GM12878 (cell line): ENCODE measurements at regions not wholly inside any gene's neighbourhood (a gene's known extent, or its start where the extent isn't known, plus 50 kb on each side); places are given as distances from the start of the nearest gene placed in this dataset.

Source experiments
- ATAC-seq: fragments of 200-7000 bp; cut with Tn5 transposase; 3 replicates; pipeline ENCODE4 v1.9.1; 2020; ENCODE audit warnings: mild to moderate bottlenecking, moderate library complexity
- BruUV-seq: library from RNA; stranded (reverse); fragments of 400-500 nt; replicated peaks from 2 replicates; lab custom pipeline; 2021; lab: Mats Ljungman, UMichigan
- CTCF ChIA-PET: fragments of 300-600 bp; sonication (Branson Sonifier 250); formaldehyde crosslinking; extraction: SDS; loops from one replicate; lab custom pipeline; 2021; ENCODE audit warnings: inconsistent platforms; lab: Yijun Ruan, JAX
- POLR2A ChIA-PET: fragments of 350-600 bp; formaldehyde crosslinking; extraction: SDS; loops from one replicate; lab custom pipeline; 2021; ENCODE audit warnings: inconsistent platforms; lab: Charles Lee
- RAD21 ChIA-PET: fragments of 300-600 bp; sonication (Branson Sonifier 250); formaldehyde crosslinking; loops from one replicate; lab custom pipeline; 2023; ENCODE audit warnings: antibody characterized with exemption; ENCODE audit not compliant: unreplicated experiment; lab: Charles Lee
- SMC1A ChIA-PET: fragments of 300-600 bp; sonication (Branson Sonifier 250); formaldehyde crosslinking; loops from one replicate; lab custom pipeline; 2023; ENCODE audit not compliant: unreplicated experiment, uncharacterized antibody; lab: Charles Lee
- DNase-seq: peaks from one replicate; pipeline ENCODE4 v3.0.0-alpha.2; 2011; ENCODE audit warnings: low read depth, low spot score
- FAIRE-seq: peaks from 3 replicates; lab custom pipeline; 2011; peaks lifted over from hg19 to GRCh38; lab: Jason Lieb, UNC
- H2AFZ ChIP-seq: 2 replicates; pipeline ENCODE4 v1.6.0; 2011; ENCODE audit warnings: low read depth, low read length, control low read depth; ENCODE audit not compliant: control insufficient read depth
- H3K27ac ChIP-seq: 2 replicates; pipeline ENCODE4 v1.5.1; 2011; ENCODE audit warnings: control low read depth; ENCODE audit not compliant: control insufficient read depth, insufficient read depth
- H3K27me3 ChIP-seq, 2 experiments: replicated peaks in 1 of 2; 2 replicates each; pipeline versions ENCODE4 v1.6.0 to v1.6.1; 2011; ENCODE audit warnings: low read length in 1 of 2; ENCODE audit not compliant: control insufficient read depth in 2 of 2, insufficient read depth in 2 of 2
- H3K36me3 ChIP-seq, 2 experiments: 2 replicates each; pipeline ENCODE4 v1.5.1; 2011; ENCODE audit warnings: low read length in 1 of 2; ENCODE audit not compliant: control insufficient read depth in 2 of 2, insufficient read depth in 2 of 2
- H3K4me1 ChIP-seq: 2 replicates; pipeline ENCODE4 v1.6.1; 2011; ENCODE audit warnings: mild to moderate bottlenecking, low read length, moderate library complexity, mixed read lengths; ENCODE audit not compliant: control insufficient read depth, insufficient read depth
- H3K4me2 ChIP-seq: 2 replicates; pipeline ENCODE4 v1.6.0; 2011; ENCODE audit warnings: control low read depth; ENCODE audit not compliant: control insufficient read depth, insufficient read depth
- H3K4me3 ChIP-seq: fragments of 200-600 bp; sonication (generic); 2 replicates; pipeline ENCODE4 v1.5.1; 2016
- H3K79me2 ChIP-seq: 2 replicates; pipeline ENCODE4 v1.6.0; 2011; ENCODE audit warnings: low read length; ENCODE audit not compliant: control insufficient read depth, insufficient read depth
- H3K9ac ChIP-seq: 2 replicates; pipeline ENCODE4 v1.8.0; 2011; ENCODE audit warnings: low read length, control low read depth, mixed read lengths; ENCODE audit not compliant: control insufficient read depth, insufficient read depth
- H3K9me3 ChIP-seq: replicated peaks from 3 replicates; pipeline ENCODE4 v1.5.1; 2011; ENCODE audit warnings: mild to moderate bottlenecking, low read length; ENCODE audit not compliant: control insufficient read depth, insufficient read depth
- H4K20me1 ChIP-seq: 2 replicates; pipeline ENCODE4 v1.6.0; 2011; ENCODE audit not compliant: control insufficient read depth, insufficient read depth
- ATF7 ChIP-seq: fragments of 450-650 bp; IDR thresholded peaks from 2 replicates; pipeline ENCODE4 v1.6.1; 2016; ENCODE audit warnings: low read depth, mild to moderate bottlenecking
- CEBPB ChIP-seq, 2 experiments: fragments of 150-350 bp in 1 of 2; IDR thresholded peaks; 2 replicates each; pipeline ENCODE4 v1.6.1; 2012 to 2014; ENCODE audit warnings: low read depth in 2 of 2, low read length in 2 of 2, borderline replicate concordance in 1 of 2, inconsistent platforms in 1 of 2
- CUX1 ChIP-seq: IDR thresholded peaks from 2 replicates; pipeline ENCODE4 v1.6.1; 2012; ENCODE audit warnings: improper control_type of control experiment, low read depth, low read length; ENCODE audit not compliant: insufficient replicate concordance
- E4F1 ChIP-seq: fragments of 450-650 bp; IDR thresholded peaks from 2 replicates; pipeline ENCODE4 v1.6.1; 2018; ENCODE audit warnings: borderline replicate concordance, mild to moderate bottlenecking; ENCODE audit not compliant: partially characterized antibody
- ELK1 ChIP-seq: IDR thresholded peaks from 2 replicates; pipeline ENCODE4 v1.6.1; 2012; ENCODE audit warnings: low read depth, low read length, improper control_type of control experiment
- ETV6 ChIP-seq, 2 experiments: fragments of 450-650 bp in 1 of 2; IDR thresholded peaks in 1 of 2; conservative IDR thresholded peaks in 1 of 2; 2 replicates each; pipeline ENCODE4 v1.6.1; 2014; ENCODE audit warnings: antibody characterized with exemption in 1 of 2, borderline replicate concordance in 1 of 2, low read depth in 1 of 2, mild to moderate bottlenecking in 1 of 2, moderate library complexity in 1 of 2
- HDAC6 ChIP-seq: fragments of 200-600 bp; sonication (generic); IDR thresholded peaks from one replicate; pipeline ENCODE4 v1.8.0; 2017; ENCODE audit warnings: antibody characterized with exemption; ENCODE audit not compliant: unreplicated experiment
- MAX ChIP-seq: IDR thresholded peaks from 2 replicates; pipeline ENCODE4 v1.6.1; 2012; ENCODE audit warnings: low read depth, low read length, improper control_type of control experiment
- SIN3A ChIP-seq: IDR thresholded peaks from 2 replicates; pipeline ENCODE4 v1.6.1; 2012; ENCODE audit warnings: low read depth, low read length, improper control_type of control experiment
- TCF12 ChIP-seq: IDR thresholded peaks from 2 replicates; pipeline ENCODE4 v1.6.1; 2011; ENCODE audit warnings: low read depth, mild to moderate bottlenecking, low read length
- WGBS: methylation state at CpG from one replicate; pipeline ENCODE4 v1.1.6; 2016; ENCODE audit warnings: low lambda C conversion rate; ENCODE audit not compliant: insufficient replicate concordance, insufficient coverage; ENCODE audit errors: missing lambda C conversion rate; 5-methylcytosine and 5-hydroxymethylcytosine counted together
- in situ Hi-C: fragments of 300-500 bp; cut with MboI; formaldehyde crosslinking; loops from 9 replicates; pipeline ENCODE4 v1.14.3; 2018; ENCODE audit warnings: mixed read lengths
- intact Hi-C: fragments of 100-400 bp; cut with micrococcal nuclease; formaldehyde crosslinking; loops from one replicate; pipeline ENCODE4 v1.14.2; 2022; ENCODE audit not compliant: unreplicated experiment

- Histone ChIP-seq H3K27ac (no peak overlapping the region), H4K20me1 (no peaks in the 10 kb centered on the region), H3K9me3 (no peaks in the 10 kb centered on the region), H3K36me3 (no peaks in the 10 kb centered on the region), H3K4me1 (no peaks in the 10 kb centered on the region), H3K9ac (no peak overlapping the region), H3K27me3 (no peaks in the 10 kb centered on the region), H3K79me2 (no peaks in the 10 kb centered on the region), H2AFZ (no peak overlapping the region), H3K4me3 (no peak overlapping the region), H3K4me2 (no peak overlapping the region)
- RAD21 ChIA-PET, result interaction anchor here (0.9 to 1.3 kb wide), 2 partner anchors 16 to 18 kb away, joined by 3 to 4 read pairs; no protein-coding TSS in a partner anchor
- ATAC-seq (no peak), FAIRE-seq (no peak), DNase-seq (no peak)
- CTCF ChIA-PET, result no interaction called here
- SMC1A ChIA-PET, result interaction anchor here (1.0 to 1.3 kb wide), 2 partner anchors 32 to 83 kb away, joined by 3 read pairs; no protein-coding TSS in a partner anchor
- WGBS, result 9% methylated on average over 3 of the region's 3 CpGs
- POLR2A ChIA-PET, result interaction anchor here (0.5 kb wide), 1 partner anchor 13 kb away, joined by 8 read pairs; no protein-coding TSS in a partner anchor
- no TSS peak for BruUV-seq
- in situ Hi-C loops (no loop called here), intact Hi-C loops (no loop called here)
- TF ChIP-seq SIN3A, result no peak
- no peak for TF ChIP-seq E4F1
- TF ChIP-seq TCF12, result no peak
- no peak for TF ChIP-seq CEBPB (IDR thresholded peaks at IDR 0.05; ENCODE audit: borderline replicate concordance in 1 of 2, low read depth in 2 of 2, low read length in 2 of 2)
- TF ChIP-seq CUX1, result no peak
- TF ChIP-seq ATF7, result no peak
- TF ChIP-seq MAX, result no peak
- TF ChIP-seq ELK1, result no peak
- no peak for TF ChIP-seq HDAC6
- TF ChIP-seq ETV6 (conservative IDR thresholded peaks at IDR 0.05 in 1 of 2, IDR thresholded peaks at IDR 0.05 in 1 of 2; ENCODE audit: borderline replicate concordance in 1 of 2, low read depth in 1 of 2), result no peak
Observed at GRCh38 chr13:106985481-106985880, 417.5 kb upstream of the ARGLU1 start.
